Endothelial cell of umbilical vein (primary cell): ENCODE measurements at regions not wholly inside any gene's neighbourhood (a gene's known extent, or its start where the extent isn't known, plus 50 kb on each side); places are given as distances from the start of the nearest gene placed in this dataset.

ENCODE experiments used
- BruUV-seq: library from RNA; stranded (reverse); fragments of 400-500 nt; replicated peaks from 2 replicates; lab custom pipeline; 2021; lab: Mats Ljungman, UMichigan
- CTCF ChIA-PET: fragments of 300-600, 350-600 bp; sonication (Branson Sonifier 250); formaldehyde crosslinking; loops from one replicate; lab custom pipeline; 2021; ENCODE audit warnings: antibody characterized with exemption, inconsistent platforms; lab: Charles Lee
- POLR2A ChIA-PET: fragments of 300-600, 350-600 bp; sonication (Branson Sonifier 250); formaldehyde crosslinking; loops from one replicate; lab custom pipeline; 2021; ENCODE audit warnings: antibody characterized with exemption, inconsistent platforms; lab: Charles Lee
- DNase-seq: peaks from one replicate; pipeline ENCODE4 v3.0.0-alpha.2; 2011; ENCODE audit warnings: low read depth, low spot score
- FAIRE-seq: peaks from 2 replicates; lab custom pipeline; 2011; peaks lifted over from hg19 to GRCh38; lab: Jason Lieb, UNC
- H2AFZ ChIP-seq: 2 replicates; pipeline ENCODE4 v1.6.0; 2012; ENCODE audit warnings: low read depth, low read length, control low read depth, inconsistent platforms
- H3K27ac ChIP-seq: 2 replicates; pipeline ENCODE4 v1.5.1; 2011; ENCODE audit warnings: low read depth, mild to moderate bottlenecking, control low read depth, low read length, moderate library complexity; ENCODE audit not compliant: insufficient read depth
- H3K27me3 ChIP-seq, 2 experiments: 2 replicates each; pipeline versions ENCODE4 v1.6.0 to v1.6.1; 2011; ENCODE audit warnings: low read length in 2 of 2, mixed read lengths in 1 of 2; ENCODE audit not compliant: control insufficient read depth in 2 of 2, insufficient read depth in 2 of 2
- H3K36me3 ChIP-seq, 2 experiments: 2 replicates in 1 of 2; 3 replicates in 1 of 2; pipeline ENCODE4 v1.5.1; 2011; ENCODE audit warnings: low read length in 2 of 2, mild to moderate bottlenecking in 1 of 2, moderate library complexity in 1 of 2; ENCODE audit not compliant: control insufficient read depth in 2 of 2, insufficient read depth in 2 of 2; ENCODE audit errors: extremely low read depth in 1 of 2
- H3K4me1 ChIP-seq: 3 replicates; pipeline ENCODE4 v1.5.1; 2011; ENCODE audit warnings: mild to moderate bottlenecking, low read length; ENCODE audit not compliant: control insufficient read depth, insufficient read depth; ENCODE audit errors: extremely low read depth
- H3K4me2 ChIP-seq: 2 replicates; pipeline ENCODE4 v1.6.1; 2011; ENCODE audit warnings: low read length, control low read depth, mixed read lengths; ENCODE audit not compliant: insufficient read depth
- H3K4me3 ChIP-seq, 3 experiments: fragments of 200-600 bp in 1 of 3; sonication (generic), shearing (Covaris generic) in 1 of 3; replicated peaks in 1 of 3; 2 replicates each; pipeline ENCODE4 v1.5.1; 2011 to 2016; ENCODE audit warnings: control low read depth in 3 of 3, low read length in 3 of 3, mild to moderate bottlenecking in 2 of 3, inconsistent platforms in 1 of 3, low read depth in 1 of 3, moderate library complexity in 1 of 3; ENCODE audit not compliant: insufficient read depth in 1 of 3
- H3K79me2 ChIP-seq: 2 replicates; pipeline ENCODE4 v1.6.0; 2012; ENCODE audit warnings: low read length, inconsistent platforms; ENCODE audit not compliant: control insufficient read depth, insufficient read depth
- H3K9ac ChIP-seq: replicated peaks from 2 replicates; pipeline ENCODE3; 2011; ENCODE audit warnings: low read length, control low read depth; ENCODE audit not compliant: insufficient read depth; ENCODE audit errors: extremely low read depth
- H3K9me1 ChIP-seq: replicated peaks from 3 replicates; pipeline ENCODE4 v1.6.0; 2011; ENCODE audit warnings: mild to moderate bottlenecking, low read length; ENCODE audit not compliant: control insufficient read depth, insufficient read depth; ENCODE audit errors: extremely low read depth
- H3K9me3 ChIP-seq: replicated peaks from 2 replicates; pipeline ENCODE4 v1.5.1; 2012; ENCODE audit warnings: low read length, inconsistent platforms; ENCODE audit not compliant: control insufficient read depth, insufficient read depth
- H4K20me1 ChIP-seq: replicated peaks from 2 replicates; pipeline ENCODE3; 2011; ENCODE audit warnings: mild to moderate bottlenecking, low read length; ENCODE audit not compliant: control insufficient read depth, insufficient read depth; ENCODE audit errors: extremely low read depth
- EZH2 ChIP-seq: IDR thresholded peaks from 2 replicates; pipeline ENCODE4 v1.6.1; 2012; ENCODE audit warnings: borderline replicate concordance, low read depth, mild to moderate bottlenecking, moderate library complexity, low read length, inconsistent platforms; ENCODE audit not compliant: severe bottlenecking
- FOS ChIP-seq: IDR thresholded peaks from 2 replicates; pipeline ENCODE4 v1.6.1; 2011; ENCODE audit warnings: mild to moderate bottlenecking, low read length, moderate library complexity, borderline replicate concordance; ENCODE audit not compliant: insufficient read depth
- GATA2 ChIP-seq: IDR thresholded peaks from 2 replicates; pipeline ENCODE4 v1.7.0; 2011; ENCODE audit warnings: low read depth, mild to moderate bottlenecking, moderate library complexity, mixed read lengths, low read length; ENCODE audit not compliant: insufficient read length, insufficient read depth
- JUN ChIP-seq: IDR thresholded peaks from 2 replicates; pipeline ENCODE4 v1.6.1; 2011; ENCODE audit warnings: borderline replicate concordance, low read depth; ENCODE audit not compliant: insufficient read length, insufficient read depth
- MYC ChIP-seq: IDR thresholded peaks from one replicate; pipeline ENCODE4 v1.6.1; 2011; ENCODE audit warnings: mild to moderate bottlenecking, low read depth, low read length
- POLR2A ChIP-seq: IDR thresholded peaks from 2 replicates; pipeline ENCODE4 v1.6.1; 2012; ENCODE audit warnings: low read depth, mild to moderate bottlenecking, control low read depth, low read length
- POLR2AphosphoS5 ChIP-seq: IDR thresholded peaks from 2 replicates; pipeline ENCODE4 v1.6.1; 2012; ENCODE audit warnings: low read depth, mild to moderate bottlenecking, control low read depth, low read length, moderate library complexity; ENCODE audit not compliant: insufficient read depth
- dilution Hi-C: fragments of 300-500 bp; cut with MboI; formaldehyde crosslinking; loops from one replicate; pipeline ENCODE4 v1.15.0; 2019; ENCODE audit warnings: low sequenced_read_pairs; ENCODE audit not compliant: extremely low pct_ligation_motif_present
- intact Hi-C: fragments of 100-400 bp; cut with micrococcal nuclease; formaldehyde crosslinking; loops from one replicate; pipeline ENCODE4 v1.10.0; 2022
- TF ChIP-seq, protein P1 (sequence below), 2 donors: IDR thresholded peaks; 1 replicate in 1 of 2; 2 replicates in 1 of 2; pipeline ENCODE4 v1.5.1; 2011; ENCODE audit warnings: low read length in 2 of 2, mild to moderate bottlenecking in 2 of 2, moderate library complexity in 2 of 2, control low read depth in 1 of 2, inconsistent platforms in 1 of 2, low read depth in 1 of 2; ENCODE audit not compliant: insufficient read depth in 1 of 2; ENCODE audit errors: extremely low read depth in 1 of 2
- TF ChIP-seq, protein P2 (sequence below): IDR thresholded peaks from 2 replicates; pipeline ENCODE4 v1.6.1; 2011; ENCODE audit not compliant: insufficient read depth, insufficient read length

DNA sequence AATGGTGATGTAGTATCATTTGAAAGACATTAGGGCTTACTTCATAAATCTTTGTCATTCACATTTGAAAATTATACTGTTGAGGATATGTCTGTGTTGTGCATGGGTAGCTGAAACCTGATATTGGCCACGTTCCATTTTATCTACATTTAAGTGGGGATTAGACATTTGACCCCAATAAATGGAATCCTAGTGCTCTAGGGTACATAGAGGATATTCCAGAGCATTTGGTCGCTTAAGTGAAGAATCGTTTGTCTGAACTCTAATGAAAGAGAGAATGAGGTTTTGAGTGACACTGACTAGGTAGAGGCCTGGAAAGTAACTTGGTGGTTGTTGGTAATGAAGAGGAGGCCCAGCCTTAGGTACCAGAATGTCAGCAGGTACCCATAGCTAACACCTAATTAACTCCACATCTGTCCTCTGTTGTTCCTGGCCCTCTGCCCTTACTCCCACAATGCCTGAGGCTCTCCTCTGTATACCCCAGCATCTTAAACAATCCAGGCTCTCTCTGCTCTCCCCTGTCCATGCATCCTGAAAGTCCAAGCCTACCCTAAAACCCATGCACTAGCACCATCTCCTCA, 299.5 kb upstream of the KLF3 start:
- Histone ChIP-seq H3K36me3 (no peaks in the 10 kb centered on the region), H3K27me3 (peaks cover 11 to 13% of the 10 kb centered on the region in 2 experiments), H3K4me2 (no peak overlapping the region), H3K9ac (no peak overlapping the region), H3K27ac (no peak overlapping the region), H3K79me2 (no peaks in the 10 kb centered on the region), H3K4me1 (no peaks in the 10 kb centered on the region), H3K9me1 (no peaks in the 10 kb centered on the region), H2AFZ (no peak overlapping the region), H3K9me3 (no peaks in the 10 kb centered on the region), H4K20me1 (no peaks in the 10 kb centered on the region), H3K4me3 (no peak overlapping the region)
- FAIRE-seq, result no peak
- no TSS peak for BruUV-seq
- DNase-seq, result no peak
- intact Hi-C loops (no loop called here), dilution Hi-C loops (no loop called here)
- ChIA-PET CTCF (no interaction called here), POLR2A (no interaction called here)
- TF ChIP-seq JUN (no peak), POLR2A (no peak), GATA2 (no peak), EZH2 (no peak), MYC (no peak), FOS (no peak), POLR2AphosphoS5 (no peak)
- TF ChIP-seq, protein P1, sequence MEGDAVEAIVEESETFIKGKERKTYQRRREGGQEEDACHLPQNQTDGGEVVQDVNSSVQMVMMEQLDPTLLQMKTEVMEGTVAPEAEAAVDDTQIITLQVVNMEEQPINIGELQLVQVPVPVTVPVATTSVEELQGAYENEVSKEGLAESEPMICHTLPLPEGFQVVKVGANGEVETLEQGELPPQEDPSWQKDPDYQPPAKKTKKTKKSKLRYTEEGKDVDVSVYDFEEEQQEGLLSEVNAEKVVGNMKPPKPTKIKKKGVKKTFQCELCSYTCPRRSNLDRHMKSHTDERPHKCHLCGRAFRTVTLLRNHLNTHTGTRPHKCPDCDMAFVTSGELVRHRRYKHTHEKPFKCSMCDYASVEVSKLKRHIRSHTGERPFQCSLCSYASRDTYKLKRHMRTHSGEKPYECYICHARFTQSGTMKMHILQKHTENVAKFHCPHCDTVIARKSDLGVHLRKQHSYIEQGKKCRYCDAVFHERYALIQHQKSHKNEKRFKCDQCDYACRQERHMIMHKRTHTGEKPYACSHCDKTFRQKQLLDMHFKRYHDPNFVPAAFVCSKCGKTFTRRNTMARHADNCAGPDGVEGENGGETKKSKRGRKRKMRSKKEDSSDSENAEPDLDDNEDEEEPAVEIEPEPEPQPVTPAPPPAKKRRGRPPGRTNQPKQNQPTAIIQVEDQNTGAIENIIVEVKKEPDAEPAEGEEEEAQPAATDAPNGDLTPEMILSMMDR (IDR thresholded peaks at IDR 0.05; ENCODE audit: extremely low read depth in 1 of 2, insufficient read depth in 1 of 2, low read depth in 1 of 2, low read length in 2 of 2), result no peak
- TF ChIP-seq, protein P2, sequence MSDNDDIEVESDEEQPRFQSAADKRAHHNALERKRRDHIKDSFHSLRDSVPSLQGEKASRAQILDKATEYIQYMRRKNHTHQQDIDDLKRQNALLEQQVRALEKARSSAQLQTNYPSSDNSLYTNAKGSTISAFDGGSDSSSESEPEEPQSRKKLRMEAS, result no peak
